ENCODE measurements at regions not wholly inside any gene's neighbourhood (a gene's known extent, or its start where the extent isn't known, plus 50 kb on each side); places are given as distances from the start of the nearest gene placed in this dataset.
"Not testable (repeated sequence)": the region's sequence is repeated elsewhere in the genome, so short reads cannot be mapped to it uniquely, and the experiment has no call there.

- no peak for DNase-seq
These were observed 665.2 kb downstream of the DIPK2A start for GRCh38 chr3:144636833-144637232.

GRCh38 chr3:144638009-144638408 lies 666.4 kb downstream of the DIPK2A start:
- DNase-seq = no peak

DNA sequence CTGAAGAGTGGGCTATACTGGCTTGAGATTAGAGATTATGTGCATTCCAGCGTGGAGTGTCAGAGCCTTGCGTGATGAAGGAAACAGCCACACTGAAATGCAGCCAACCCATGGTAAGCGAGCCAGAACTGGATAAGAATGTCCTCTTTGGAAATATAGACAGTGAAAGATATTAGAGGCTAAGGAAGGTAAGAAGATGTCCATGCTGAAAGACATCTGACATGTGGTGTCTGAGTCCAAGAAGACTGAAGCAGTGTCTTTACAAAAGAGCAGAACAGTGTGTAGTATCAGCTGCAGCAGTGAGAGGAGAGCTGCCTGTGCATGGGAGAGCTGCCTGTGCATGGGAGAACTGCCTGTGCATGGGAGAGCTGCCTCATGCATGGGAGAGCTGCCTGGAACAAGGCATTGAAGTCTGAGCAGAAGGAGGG lies 672.2 kb downstream of the DIPK2A start:
- peak; percentile 9 for DNase-seq

DNA sequence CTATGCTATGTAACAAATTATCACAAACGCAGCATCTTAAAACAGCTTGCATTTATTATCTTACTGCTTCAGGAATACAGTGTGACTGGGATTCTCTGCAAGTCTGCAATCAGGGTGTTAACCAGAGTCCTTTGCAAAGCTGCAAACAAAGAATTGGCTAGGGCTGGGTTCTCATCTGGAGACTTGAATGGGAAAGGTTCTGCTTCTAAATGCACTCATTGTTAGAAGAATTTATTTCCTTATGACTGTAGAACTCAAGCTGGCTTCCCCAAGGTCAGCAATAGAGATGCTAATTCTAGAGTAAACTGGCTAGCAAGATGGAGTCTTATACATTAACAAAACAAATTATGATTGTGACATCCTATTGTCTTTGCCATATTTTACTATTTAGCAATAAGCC lies 673.7 kb downstream of the DIPK2A start:
- DNase-seq = no peak

DNA sequence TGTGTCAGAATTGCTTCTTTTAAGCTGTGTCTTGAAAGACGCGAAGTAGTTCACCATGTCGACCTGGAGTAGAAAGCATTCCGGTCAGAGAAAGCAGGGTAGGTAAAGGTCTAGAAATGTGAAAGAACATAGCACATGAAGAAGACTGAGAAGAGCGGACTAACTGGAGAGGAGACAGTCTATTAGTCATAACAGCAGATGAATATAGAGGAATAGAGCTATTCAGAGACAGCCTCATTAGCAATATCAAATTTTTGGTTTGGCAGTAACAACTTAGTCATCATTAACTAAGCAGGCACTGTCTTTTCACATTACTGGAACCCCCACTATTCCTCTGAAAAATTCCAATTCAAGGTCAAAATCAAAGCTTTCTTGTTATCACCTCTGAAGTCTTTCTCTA lies 678.8 kb downstream of the DIPK2A start:
- no peak for DNase-seq

DNA sequence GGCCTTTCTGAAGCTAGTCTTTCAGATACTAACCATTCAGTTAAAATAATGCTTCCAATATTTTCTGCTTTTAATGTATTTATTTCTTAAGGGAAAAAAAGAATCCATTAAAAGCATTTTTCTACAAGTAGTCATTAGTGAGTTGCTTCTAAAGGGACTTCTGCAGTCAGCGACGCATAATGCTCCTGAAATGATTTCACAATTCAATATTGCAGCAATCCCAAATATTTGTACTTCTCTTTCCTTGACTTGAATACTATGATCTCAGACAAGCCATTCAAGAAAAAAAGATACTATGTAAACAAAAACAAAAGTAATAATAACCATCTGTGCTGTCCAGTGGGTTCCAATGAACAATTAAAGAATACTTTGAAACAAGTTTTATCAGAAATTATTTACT lies 681.0 kb downstream of the DIPK2A start:
- DNase-seq = no peak

- DNase-seq = no peak
These were observed 683.8 kb downstream of the DIPK2A start for GRCh38 chr3:144655423-144655822.

- no peak for DNase-seq
These were observed 688.6 kb downstream of the DIPK2A start for GRCh38 chr3:144660186-144660585.

DNA sequence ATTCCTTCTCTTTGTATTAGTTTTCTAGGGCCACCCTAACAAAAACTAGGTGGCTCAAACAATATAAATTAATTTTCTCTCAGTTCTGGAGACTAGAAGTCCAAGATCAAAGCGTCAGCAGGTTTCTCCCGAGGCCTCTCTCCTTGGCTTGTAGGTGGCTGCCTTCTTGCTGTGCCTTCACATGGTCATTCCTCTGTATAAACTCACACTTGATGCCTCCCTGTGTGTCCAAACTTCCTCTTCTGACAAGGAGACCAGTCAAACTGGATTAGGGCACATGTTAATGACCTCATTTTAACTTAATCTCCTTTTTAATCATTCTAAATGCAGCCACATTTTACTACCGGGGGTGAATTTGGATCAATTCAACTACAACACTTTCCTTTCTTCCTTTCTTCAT lies 691.1 kb downstream of the DIPK2A start:
- no peak for DNase-seq

- peak; percentile 17 for DNase-seq
These were observed 692.1 kb downstream of the DIPK2A start for GRCh38 chr3:144663456-144664436.

- no peak for DNase-seq
These were observed 694.0 kb downstream of the DIPK2A start for GRCh38 chr3:144665567-144666053.

GRCh38 chr3:144670571-144670970 lies 698.9 kb downstream of the DIPK2A start:
- DNase-seq = no peak

GRCh38 chr3:144677103-144677502 lies 705.5 kb downstream of the DIPK2A start:
- DNase-seq = peak; percentile 27

- no peak for DNase-seq
These were observed 711.4 kb downstream of the DIPK2A start for GRCh38 chr3:144683065-144683464.

DNA sequence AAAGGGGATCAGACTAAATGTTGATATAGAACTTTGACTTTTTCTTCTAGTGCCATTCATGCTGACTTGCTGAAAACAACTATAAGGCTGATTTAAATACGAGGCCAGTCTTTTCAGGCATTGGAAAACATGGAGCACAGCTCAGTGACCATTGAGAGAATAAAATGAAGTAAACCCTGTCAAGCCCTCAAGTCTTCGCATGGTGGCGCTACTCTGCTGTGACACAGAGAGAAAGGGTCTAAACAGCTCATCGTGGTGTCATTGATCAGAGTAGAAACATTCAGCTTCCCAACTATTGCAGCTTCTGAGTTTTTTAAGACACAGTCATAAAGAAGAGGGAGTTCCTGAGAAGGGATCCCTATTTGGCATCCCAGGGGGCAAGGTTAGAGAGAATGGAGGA lies 716.2 kb downstream of the DIPK2A start:
- DNase-seq = no peak

DNA sequence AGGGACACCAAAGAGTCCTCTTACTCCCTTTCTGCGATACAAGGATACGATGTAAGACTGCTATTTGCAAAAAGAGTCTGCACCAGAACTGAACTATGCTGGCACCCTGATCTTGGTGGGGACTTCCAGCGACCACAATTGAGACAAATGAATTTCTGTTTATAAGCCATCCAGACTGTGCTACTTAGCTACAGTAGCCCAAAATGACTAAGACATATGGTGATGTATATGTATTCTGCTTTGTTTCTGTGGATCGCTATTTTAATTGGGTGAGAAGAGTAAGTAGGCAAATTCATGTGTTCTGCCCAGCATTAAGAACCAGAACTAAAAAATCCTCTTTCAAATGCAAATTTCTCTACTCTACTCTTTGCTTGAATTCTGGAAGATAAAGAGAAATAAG lies 720.9 kb downstream of the DIPK2A start:
- DNase-seq = no peak

GRCh38 chr3:144708437-144708836 lies 736.8 kb downstream of the DIPK2A start:
- no peak for DNase-seq

DNA sequence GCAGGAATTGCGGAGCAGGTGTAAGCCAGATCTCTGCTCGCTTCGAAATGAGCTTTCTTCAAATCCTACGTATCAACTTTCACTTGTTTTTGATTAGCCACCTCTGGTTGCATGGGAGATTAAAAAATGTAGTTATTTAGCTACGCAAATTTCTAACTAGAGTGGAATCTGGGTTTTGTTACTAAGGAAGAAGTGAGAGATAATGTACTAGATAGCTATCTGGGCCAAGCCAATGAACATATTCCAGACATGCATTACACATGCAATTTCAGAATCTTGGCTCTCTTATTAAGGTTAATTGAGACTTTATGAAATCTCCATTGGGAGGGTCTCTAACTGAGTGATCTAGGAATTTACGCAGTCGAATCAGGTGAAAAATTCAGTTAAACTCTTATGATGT lies 765.7 kb downstream of the DIPK2A start:
- no peak for DNase-seq

DNA sequence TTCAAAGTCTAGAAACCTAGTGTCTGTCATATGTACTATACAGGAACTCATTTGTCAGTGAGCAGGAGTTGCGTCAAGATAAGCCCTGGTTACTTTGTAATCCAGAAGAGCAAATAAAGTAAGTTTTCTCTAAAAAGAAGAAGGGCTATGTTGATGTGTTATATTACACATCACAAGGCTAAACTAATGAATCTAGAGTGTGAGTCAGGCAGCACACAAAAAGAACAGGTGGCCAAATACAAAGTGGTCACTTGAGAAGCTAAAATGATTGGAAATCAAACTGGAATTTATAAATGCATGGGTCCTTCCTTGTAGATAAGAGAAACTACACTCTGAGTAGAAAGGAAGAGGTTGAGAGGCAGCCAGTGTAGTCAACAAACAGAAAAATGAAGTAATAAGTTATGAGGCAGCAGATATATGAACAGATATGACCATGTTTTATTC lies 771.6 kb downstream of the DIPK2A start:
- no peak for DNase-seq

- no peak for DNase-seq
These were observed 772.9 kb downstream of the DIPK2A start for GRCh38 chr3:144744473-144744872.

DNA sequence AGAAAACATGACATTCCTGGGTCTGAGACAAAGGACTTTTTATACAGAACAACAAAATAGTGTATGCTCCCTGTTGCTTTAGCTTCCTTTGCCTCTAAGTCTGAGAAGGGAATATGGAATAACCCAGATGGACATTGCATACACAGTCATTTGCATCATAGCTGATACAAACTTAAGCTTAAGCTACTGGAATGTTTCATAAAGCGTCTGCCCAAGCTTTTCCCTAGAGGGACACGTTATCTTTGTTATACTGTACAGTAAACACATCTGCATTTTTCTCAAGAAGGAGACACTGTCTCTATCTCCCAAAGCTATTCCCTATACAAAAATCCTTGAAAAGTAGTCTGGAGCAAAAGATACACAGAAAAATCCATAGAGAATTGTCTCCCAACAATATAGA lies 775.0 kb downstream of the DIPK2A start:
- DNase-seq = no peak

- not testable (repeated sequence) for DNase-seq
These were observed 778.1 kb downstream of the DIPK2A start for GRCh38 chr3:144749536-144750253.

Data from muscle of arm (tissue), 1 donor.